Right lung (tissue), 2 donors: ENCODE measurements at regions not wholly inside any gene's neighbourhood (a gene's known extent, or its start where the extent isn't known, plus 50 kb on each side); places are given as distances from the start of the nearest gene placed in this dataset.

Experiments
- DNase-seq, 2 donors: peaks; one replicate each; pipeline ENCODE4 v3.0.0-alpha.2; 2013

DNA sequence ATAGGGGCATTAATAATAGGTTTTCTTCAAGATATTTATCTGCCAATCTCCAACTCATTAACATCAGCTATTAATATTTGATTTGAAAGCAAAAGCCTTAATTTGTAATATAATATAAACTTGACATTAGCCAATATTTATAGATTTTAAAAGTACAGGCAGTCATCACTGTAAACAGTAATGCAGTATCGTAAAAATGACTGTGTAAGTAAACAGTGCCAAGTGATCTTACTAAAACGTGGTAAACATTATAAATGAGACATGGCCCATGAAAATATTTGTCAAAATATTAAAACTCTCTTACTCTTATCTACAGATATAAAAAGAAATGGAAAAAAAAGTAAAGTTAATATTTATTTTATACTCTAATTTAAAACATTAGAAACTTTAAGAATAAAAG, 101.6 kb upstream of the EPHA6 start:
- no peak for DNase-seq

- DNase-seq: no peak
Observed at GRCh38 chr3:96719921-96720320, 94.5 kb upstream of the EPHA6 start.

DNA sequence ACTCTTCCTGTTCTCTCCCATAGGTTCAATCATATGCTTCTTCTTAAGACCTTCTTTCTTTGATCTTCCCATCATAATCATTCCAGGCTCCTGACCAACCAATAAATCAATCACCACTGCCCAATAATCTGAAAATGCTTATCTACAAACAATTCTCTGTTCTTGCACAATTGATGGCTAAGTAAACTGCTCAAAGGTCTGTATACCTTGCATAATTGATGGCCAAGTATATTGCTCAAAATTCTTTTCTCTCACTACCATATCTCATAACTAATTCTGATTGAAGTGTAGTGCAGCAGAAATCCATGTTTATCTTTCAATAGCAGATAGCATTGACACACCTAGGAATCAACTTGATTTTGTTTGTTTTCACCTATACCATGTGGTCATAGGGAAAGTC, 83.4 kb upstream of the EPHA6 start:
- DNase-seq: no peak

DNA sequence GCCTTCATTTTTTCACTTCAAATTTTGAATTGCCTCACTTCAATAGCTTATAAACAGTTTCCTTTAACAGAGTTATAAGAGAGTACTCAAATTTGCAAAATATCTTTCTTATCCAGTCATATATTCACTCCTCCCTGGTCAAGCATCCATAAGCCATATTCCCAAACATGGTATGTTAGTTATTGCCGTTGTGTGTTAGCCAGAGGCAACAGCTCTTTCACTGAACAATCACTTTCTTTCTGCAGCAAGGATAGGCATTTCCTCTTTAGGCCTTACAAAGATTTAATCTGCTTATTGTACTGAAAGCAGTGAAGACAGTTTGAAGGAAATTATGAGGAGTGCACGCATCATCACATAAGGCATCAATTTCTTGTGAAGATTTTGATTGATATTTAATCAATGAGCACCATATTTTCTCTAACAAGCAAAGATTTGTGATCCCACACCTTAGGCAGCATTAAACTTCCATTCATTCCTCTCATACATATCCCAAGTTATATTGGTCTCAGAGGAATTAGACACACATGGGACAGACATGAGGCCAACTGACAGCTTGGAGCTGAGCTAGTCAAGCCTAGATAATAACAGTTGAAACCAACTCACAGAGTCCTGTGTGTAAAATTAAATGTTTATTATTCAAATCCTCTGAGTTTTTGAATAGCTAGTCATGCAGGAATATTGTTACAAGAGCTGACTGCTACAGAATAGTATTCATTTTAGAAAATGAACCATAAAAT, 80.0 kb upstream of the EPHA6 start:
- DNase-seq: no peak

DNA sequence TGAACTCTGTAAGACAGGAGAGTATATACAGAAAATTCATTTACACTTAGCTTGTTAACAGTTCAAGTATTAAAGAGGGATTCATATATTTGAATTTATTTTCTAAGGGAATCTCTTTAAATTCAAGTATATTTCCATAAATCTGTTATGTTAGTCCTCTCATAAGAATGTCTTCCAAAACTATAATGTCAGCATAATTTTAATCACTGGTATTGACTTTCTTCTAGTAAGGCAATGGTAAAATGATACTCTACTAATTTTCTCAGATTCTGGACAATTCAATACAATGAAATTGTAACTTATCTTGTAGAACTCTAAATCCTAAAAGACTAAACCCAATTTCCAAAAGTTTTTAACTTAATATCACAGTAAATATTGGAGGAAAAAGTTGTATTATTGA, 66.3 kb upstream of the EPHA6 start:
- no peak for DNase-seq

GRCh38 chr3:96750094-96750767, 64.2 kb upstream of the EPHA6 start:
- DNase-seq: no peak

- DNase-seq: no peak
Observed at GRCh38 chr3:96753124-96753523, 61.3 kb upstream of the EPHA6 start.

GRCh38 chr3:96754128-96754527, 60.3 kb upstream of the EPHA6 start:
- no peak for DNase-seq

DNA sequence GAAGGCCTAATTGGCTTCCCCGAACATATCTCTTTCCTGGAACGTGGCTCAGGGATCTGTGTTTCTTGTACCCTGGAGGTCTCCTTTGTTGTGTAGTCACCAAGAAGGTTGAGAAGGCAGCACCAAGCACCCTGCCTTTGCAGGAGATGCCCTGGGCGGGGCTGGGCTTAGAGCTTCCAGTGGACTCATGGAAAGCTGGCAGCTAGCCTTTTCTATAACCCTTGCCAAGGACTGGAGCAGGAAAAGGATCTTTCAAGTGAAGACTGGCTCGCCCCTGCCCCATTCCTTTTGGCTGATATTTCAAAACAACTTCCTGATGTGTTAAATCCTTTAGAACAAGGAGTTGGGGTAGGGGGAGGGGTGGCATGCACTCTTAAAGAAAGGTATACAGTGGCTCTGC, 58.9 kb upstream of the EPHA6 start:
- DNase-seq: no peak

- DNase-seq: no peak
Observed at GRCh38 chr3:96756516-96756915, 57.9 kb upstream of the EPHA6 start.

DNA sequence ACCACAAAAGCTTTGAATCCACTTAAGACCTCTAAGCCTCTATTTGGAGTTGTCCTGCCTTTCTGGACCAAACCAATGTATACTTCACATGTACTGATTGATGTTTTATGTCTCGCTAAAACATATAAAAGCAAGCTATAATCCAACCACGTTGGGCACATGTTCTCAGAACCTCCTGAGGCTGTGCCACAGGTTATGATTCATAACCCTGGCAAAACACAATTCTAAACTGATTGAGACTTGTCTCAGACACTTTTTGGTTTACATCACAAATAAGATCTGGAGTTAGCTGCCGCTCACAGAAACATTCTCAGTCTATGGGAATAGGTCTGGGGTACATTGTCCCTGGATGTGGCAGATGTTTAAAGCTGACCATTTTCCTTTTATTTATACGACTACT, 53.4 kb upstream of the EPHA6 start:
- no peak for DNase-seq
